H1 (cell line): ENCODE measurements at regions not wholly inside any gene's neighbourhood (a gene's known extent, or its start where the extent isn't known, plus 50 kb on each side); places are given as distances from the start of the nearest gene placed in this dataset.

Source experiments
- CTCF ChIA-PET: fragments of 300-600 bp; sonication (Branson Sonifier 250); formaldehyde crosslinking; loops from one replicate; lab custom pipeline; 2021; ENCODE audit not compliant: partially characterized antibody; lab: Charles Lee
- POLR2A ChIA-PET: fragments of 300-600 bp; sonication (Branson Sonifier 250); formaldehyde crosslinking; loops from one replicate; lab custom pipeline; 2021; ENCODE audit warnings: inconsistent platforms; ENCODE audit not compliant: partially characterized antibody; lab: Charles Lee
- DNase-seq, 2 experiments: peaks; one replicate each; pipeline versions ENCODE4 v3.0.0 to v3.0.0-alpha.2; 2010 to 2022; ENCODE audit warnings: low spot score in 2 of 2, low read depth in 1 of 2, mixed read lengths in 1 of 2
- FAIRE-seq: peaks from 2 replicates; lab custom pipeline; 2011; peaks lifted over from hg19 to GRCh38; lab: Jason Lieb, UNC
- H2AFZ ChIP-seq: 2 replicates; pipeline ENCODE4 v1.8.1; 2012; ENCODE audit warnings: low read length, inconsistent platforms
- H2AK5ac ChIP-seq: 2 replicates; pipeline ENCODE4 v1.6.1; 2013; ENCODE audit warnings: low read depth, low read length
- H2BK120ac ChIP-seq: replicated peaks from 2 replicates; pipeline ENCODE3; 2013; ENCODE audit warnings: low read depth, low read length, inconsistent platforms
- H2BK12ac ChIP-seq: 2 replicates; pipeline ENCODE4 v1.6.1; 2013; ENCODE audit warnings: low read depth, low read length
- H2BK15ac ChIP-seq: 2 replicates; pipeline ENCODE4 v1.6.1; 2013; ENCODE audit warnings: low read length
- H2BK20ac ChIP-seq: 2 replicates; pipeline ENCODE4 v1.6.1; 2013; ENCODE audit warnings: low read length
- H2BK5ac ChIP-seq: 2 replicates; pipeline ENCODE4 v1.6.1; 2013; ENCODE audit warnings: low read depth, low read length
- H3K14ac ChIP-seq: 2 replicates; pipeline ENCODE4 v1.6.1; 2013; ENCODE audit warnings: inconsistent platforms; ENCODE audit not compliant: insufficient read length
- H3K18ac ChIP-seq: 2 replicates; pipeline ENCODE4 v1.6.1; 2013; ENCODE audit warnings: low read length; ENCODE audit errors: extremely low read depth
- H3K23ac ChIP-seq: 2 replicates; pipeline ENCODE4 v1.6.1; 2013; ENCODE audit warnings: inconsistent platforms; ENCODE audit not compliant: insufficient read length
- H3K23me2 ChIP-seq: 2 replicates; pipeline ENCODE4 v1.6.1; 2013; ENCODE audit warnings: low read depth, low read length
- H3K27ac ChIP-seq: 2 replicates; pipeline ENCODE4 v1.6.1; 2011; ENCODE audit warnings: low read depth, low read length, inconsistent platforms
- H3K27me3 ChIP-seq, 4 experiments: replicated peaks in 1 of 4; 1 replicate in 1 of 4; 2 replicates in 3 of 4; pipeline versions ENCODE4 v1.6.1 to v1.8.1; 2011 to 2013; ENCODE audit warnings: low read length in 3 of 4, mild to moderate bottlenecking in 3 of 4, inconsistent platforms in 2 of 4, mixed read lengths in 2 of 4, moderate library complexity in 1 of 4; ENCODE audit not compliant: control insufficient read depth in 3 of 4, insufficient read depth in 3 of 4; ENCODE audit errors: extremely low read depth in 1 of 4
- H3K36me3 ChIP-seq, 4 experiments: 2 replicates each; pipeline versions ENCODE4 v1.6.1 to v1.8.1; 2011 to 2013; ENCODE audit warnings: mild to moderate bottlenecking in 4 of 4, low read length in 3 of 4, moderate library complexity in 2 of 4, control low read depth in 1 of 4, inconsistent platforms in 1 of 4; ENCODE audit not compliant: insufficient read depth in 4 of 4, control insufficient read depth in 2 of 4
- H3K4ac ChIP-seq: replicated peaks from 2 replicates; pipeline ENCODE3; 2013; ENCODE audit warnings: low read length, low read depth, mixed read lengths, inconsistent platforms; ENCODE audit not compliant: insufficient read length
- H3K4me1 ChIP-seq, 4 experiments: replicated peaks in 1 of 4; 1 replicate in 1 of 4; 2 replicates in 3 of 4; pipeline versions ENCODE4 v1.6.1 to v1.8.1; 2011 to 2013; ENCODE audit warnings: low read length in 3 of 4, inconsistent platforms in 2 of 4, mixed read lengths in 1 of 4; ENCODE audit not compliant: insufficient read depth in 4 of 4, control insufficient read depth in 3 of 4
- H3K4me2 ChIP-seq, 2 experiments: 2 replicates each; pipeline versions ENCODE4 v1.6.1 to v1.8.1; 2011 to 2013; ENCODE audit warnings: low read depth in 2 of 2, low read length in 2 of 2, control low read depth in 1 of 2, inconsistent platforms in 1 of 2, mild to moderate bottlenecking in 1 of 2; ENCODE audit not compliant: insufficient read depth in 1 of 2
- H3K4me3 ChIP-seq, 4 experiments: fragments of 200-600, 300-600 bp in 1 of 4; sonication (generic), shearing (Covaris generic), sonication (Bioruptor Twin) in 1 of 4; 2 replicates each; pipeline versions ENCODE4 v1.5.1 to v1.8.1; 2011 to 2016; ENCODE audit warnings: low read length in 4 of 4, low read depth in 3 of 4, control low read depth in 2 of 4, inconsistent platforms in 2 of 4, mild to moderate bottlenecking in 2 of 4, mixed read lengths in 1 of 4, moderate library complexity in 1 of 4; ENCODE audit not compliant: insufficient read depth in 2 of 4; ENCODE audit errors: extremely low read depth in 1 of 4
- H3K56ac ChIP-seq: replicated peaks from 2 replicates; pipeline ENCODE3; 2013; ENCODE audit warnings: low read depth, mild to moderate bottlenecking, mixed read lengths, low read length, inconsistent platforms; ENCODE audit not compliant: insufficient read length
- H3K79me1 ChIP-seq: 2 replicates; pipeline ENCODE4 v1.6.1; 2013; ENCODE audit warnings: low read depth, low read length, control low read depth
- H3K79me2 ChIP-seq, 2 experiments: 2 replicates each; pipeline versions ENCODE4 v1.6.1 to v1.8.1; 2012 to 2013; ENCODE audit warnings: low read length in 2 of 2, mild to moderate bottlenecking in 2 of 2, inconsistent platforms in 1 of 2; ENCODE audit not compliant: insufficient read depth in 2 of 2, control insufficient read depth in 1 of 2
- H3K9ac ChIP-seq, 4 experiments: replicated peaks in 1 of 4; 1 replicate in 1 of 4; 2 replicates in 3 of 4; pipeline versions ENCODE4 v1.6.1 to v1.8.1; 2011 to 2013; ENCODE audit warnings: low read depth in 3 of 4, low read length in 3 of 4, control low read depth in 2 of 4, mild to moderate bottlenecking in 2 of 4, moderate library complexity in 2 of 4, inconsistent platforms in 1 of 4; ENCODE audit errors: extremely low read depth in 1 of 4
- H3K9me3 ChIP-seq, 2 experiments: 2 replicates each; pipeline versions ENCODE4 v1.6.1 to v1.8.1; 2012 to 2013; ENCODE audit warnings: mild to moderate bottlenecking in 2 of 2, moderate library complexity in 2 of 2, control low read depth in 1 of 2, inconsistent platforms in 1 of 2, low read depth in 1 of 2, low read length in 1 of 2, mixed read lengths in 1 of 2; ENCODE audit not compliant: insufficient read depth in 2 of 2
- H4K20me1 ChIP-seq, 2 experiments: replicated peaks in 1 of 2; 2 replicates each; pipeline versions ENCODE3 to v1.8.1; 2011 to 2013; ENCODE audit warnings: inconsistent platforms in 2 of 2, low read length in 2 of 2, mild to moderate bottlenecking in 1 of 2; ENCODE audit not compliant: insufficient read depth in 2 of 2, control insufficient read depth in 1 of 2
- H4K5ac ChIP-seq: 2 replicates; pipeline ENCODE4 v1.6.1; 2013; ENCODE audit warnings: low read length, low read depth, mixed read lengths, inconsistent platforms; ENCODE audit not compliant: insufficient read length
- H4K8ac ChIP-seq: 2 replicates; pipeline ENCODE4 v1.8.0; 2013; ENCODE audit warnings: mild to moderate bottlenecking, moderate library complexity, low read length, inconsistent platforms; ENCODE audit not compliant: insufficient read depth; ENCODE audit errors: extremely low read depth
- H4K91ac ChIP-seq: replicated peaks from 2 replicates; pipeline ENCODE3; 2013; ENCODE audit warnings: low read length, mixed read lengths, inconsistent platforms; ENCODE audit not compliant: insufficient read length
- CBX8 ChIP-seq: fragments of 300-800, 300-1000 bp; sonication (generic); IDR thresholded peaks from 2 replicates; pipeline ENCODE4 v1.7.1; 2016; ENCODE audit warnings: low read depth, low read length, borderline replicate concordance
- CTBP2 ChIP-seq: IDR thresholded peaks from 2 replicates; pipeline ENCODE4 v1.7.0; 2011; ENCODE audit warnings: borderline replicate concordance, mild to moderate bottlenecking, moderate library complexity, mixed read lengths, low read length; ENCODE audit not compliant: insufficient read depth, insufficient read length
- EP300 ChIP-seq, 2 experiments: IDR thresholded peaks; 1 replicate in 1 of 2; 2 replicates in 1 of 2; pipeline ENCODE4 v1.6.1; 2011 to 2012; ENCODE audit warnings: low read depth in 2 of 2, low read length in 2 of 2, mild to moderate bottlenecking in 2 of 2, borderline replicate concordance in 1 of 2, inconsistent platforms in 1 of 2, moderate library complexity in 1 of 2
- EZH2 ChIP-seq: fragments of 200-600 bp; sonication (generic); IDR thresholded peaks from 2 replicates; pipeline ENCODE4 v1.7.1; 2012; ENCODE audit warnings: low read depth, mild to moderate bottlenecking, moderate library complexity, low read length, inconsistent platforms; ENCODE audit not compliant: severe bottlenecking
- KDM5A ChIP-seq: fragments of 200-600 bp; IDR thresholded peaks from 2 replicates; pipeline ENCODE4 v1.7.1; 2012; ENCODE audit warnings: mild to moderate bottlenecking, low read length, inconsistent platforms, mixed read lengths
- POU5F1 ChIP-seq: IDR thresholded peaks from 2 replicates; pipeline ENCODE4 v1.6.1; 2011; ENCODE audit warnings: low read depth, mild to moderate bottlenecking, low read length, moderate library complexity
- RBBP5 ChIP-seq: IDR thresholded peaks from 2 replicates; pipeline ENCODE4 v1.7.1; 2012; ENCODE audit warnings: low read depth, mild to moderate bottlenecking, inconsistent platforms, low read length, moderate library complexity, borderline replicate concordance
- RNF2 ChIP-seq: fragments of 200-900, 300-1000 bp; sonication (generic); IDR thresholded peaks from 2 replicates; pipeline ENCODE4 v1.7.1; 2016; ENCODE audit warnings: borderline replicate concordance, low read depth, mild to moderate bottlenecking, antibody characterized with exemption, low read length; ENCODE audit not compliant: poor library complexity, severe bottlenecking; ENCODE audit errors: missing control alignments
- SP4 ChIP-seq: IDR thresholded peaks from 2 replicates; pipeline ENCODE4 v1.6.1; 2012; ENCODE audit warnings: low read length, inconsistent platforms
- YY1 ChIP-seq: IDR thresholded peaks from 2 replicates; pipeline ENCODE4 v1.6.1; 2011; ENCODE audit warnings: low read depth, mild to moderate bottlenecking, low read length
- WGBS, 2 experiments: shearing (Covaris generic) in 1 of 2; methylation state at CpG; one replicate each; pipeline versions ENCODE4 v1.1.6 to v1.1.7; 2013 to 2015; ENCODE audit warnings: low lambda C conversion rate in 2 of 2, mixed read lengths in 2 of 2, inconsistent platforms in 1 of 2, low coverage in 1 of 2, missing lambda C conversion rate in 1 of 2; ENCODE audit not compliant: insufficient replicate concordance in 2 of 2, insufficient coverage in 1 of 2, insufficient read length in 1 of 2; ENCODE audit errors: extremely low coverage in 1 of 2, missing lambda C conversion rate in 1 of 2; 5-methylcytosine and 5-hydroxymethylcytosine counted together
- TF ChIP-seq, protein P1 (sequence below), 3 experiments: IDR thresholded peaks; 1 replicate in 2 of 3; 2 replicates in 1 of 3; pipeline versions ENCODE4 v1.5.1 to v1.6.1; 2011; ENCODE audit warnings: low read length in 3 of 3, mild to moderate bottlenecking in 3 of 3, inconsistent platforms in 2 of 3, low read depth in 1 of 3, moderate library complexity in 1 of 3; ENCODE audit not compliant: insufficient read depth in 1 of 3; ENCODE audit errors: control extremely low read depth in 1 of 3

DNA sequence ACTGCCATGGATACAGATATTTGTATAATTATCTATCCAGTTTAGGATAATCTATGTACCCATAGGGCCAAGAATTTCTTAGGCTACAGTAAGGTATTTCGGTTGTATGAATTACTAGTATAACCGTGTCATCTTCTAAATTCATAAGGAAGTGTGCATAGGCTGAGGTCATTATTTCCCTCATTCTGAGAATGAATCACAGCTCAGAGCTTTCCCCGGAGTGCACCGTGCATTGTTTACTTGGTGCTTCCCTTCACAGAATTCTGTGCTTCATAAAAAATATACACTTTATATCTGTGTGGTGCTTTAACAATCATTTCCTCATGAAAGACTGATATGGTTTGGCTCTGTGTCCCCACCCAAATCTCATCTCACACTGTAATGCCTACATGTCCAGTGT, 514.1 kb downstream of the ETNK1 start:
- Histone ChIP-seq H3K4me2 (no peak overlapping the region), H3K4me1 (no peaks in the 10 kb centered on the region), H2BK120ac (no peak overlapping the region), H3K36me3 (no peaks in the 10 kb centered on the region), H3K14ac (no peak overlapping the region), H3K9ac (no peak overlapping the region), H3K27me3 (no peaks in the 10 kb centered on the region), H3K4ac (no peak overlapping the region), H3K56ac (no peak overlapping the region), H3K79me2 (no peaks in the 10 kb centered on the region), H3K9me3 (peaks cover 0 to 6% of the 10 kb centered on the region in 2 experiments; a peak in 2 of 4 replicates), H3K4me3 (no peak overlapping the region), H2BK20ac (no peak overlapping the region), H3K27ac (no peak overlapping the region), H2BK15ac (no peak overlapping the region), H3K23me2 (no peaks in the 10 kb centered on the region), H3K79me1 (no peaks in the 10 kb centered on the region), H4K8ac (no peak overlapping the region), H2AFZ (no peak overlapping the region; the same call in 1 of the 2 replicates), H3K23ac (no peak overlapping the region), H2BK12ac (no peak overlapping the region), H4K20me1 (no peaks in the 10 kb centered on the region), H4K91ac (no peak overlapping the region), H4K5ac (no peak overlapping the region), H3K18ac (no peak overlapping the region), H2BK5ac (no peak overlapping the region), H2AK5ac (no peak overlapping the region)
- no peak for DNase-seq
- no peak for FAIRE-seq
- 95% methylated on average over 4 of the region's 4 CpGs; no CpG with 5 or more reads in 1 of the 2 experiments for WGBS, 2 experiments
- CTCF ChIA-PET = interaction anchor here (1.1 kb wide), 1 partner anchor 13 kb away, joined by 3 read pairs; no protein-coding TSS in a partner anchor
- POLR2A ChIA-PET = no interaction called here
- TF ChIP-seq YY1 (no peak), RNF2 (no peak), KDM5A (no peak), POU5F1 (no peak), SP4 (no peak), RBBP5 (no peak), CBX8 (no peak), EZH2 (no peak), CTBP2 (no peak), EP300 (IDR thresholded peaks at IDR 0.05; ENCODE audit: borderline replicate concordance in 1 of 2, low read depth in 2 of 2, low read length in 2 of 2) (no peak)
- TF ChIP-seq, protein P1, sequence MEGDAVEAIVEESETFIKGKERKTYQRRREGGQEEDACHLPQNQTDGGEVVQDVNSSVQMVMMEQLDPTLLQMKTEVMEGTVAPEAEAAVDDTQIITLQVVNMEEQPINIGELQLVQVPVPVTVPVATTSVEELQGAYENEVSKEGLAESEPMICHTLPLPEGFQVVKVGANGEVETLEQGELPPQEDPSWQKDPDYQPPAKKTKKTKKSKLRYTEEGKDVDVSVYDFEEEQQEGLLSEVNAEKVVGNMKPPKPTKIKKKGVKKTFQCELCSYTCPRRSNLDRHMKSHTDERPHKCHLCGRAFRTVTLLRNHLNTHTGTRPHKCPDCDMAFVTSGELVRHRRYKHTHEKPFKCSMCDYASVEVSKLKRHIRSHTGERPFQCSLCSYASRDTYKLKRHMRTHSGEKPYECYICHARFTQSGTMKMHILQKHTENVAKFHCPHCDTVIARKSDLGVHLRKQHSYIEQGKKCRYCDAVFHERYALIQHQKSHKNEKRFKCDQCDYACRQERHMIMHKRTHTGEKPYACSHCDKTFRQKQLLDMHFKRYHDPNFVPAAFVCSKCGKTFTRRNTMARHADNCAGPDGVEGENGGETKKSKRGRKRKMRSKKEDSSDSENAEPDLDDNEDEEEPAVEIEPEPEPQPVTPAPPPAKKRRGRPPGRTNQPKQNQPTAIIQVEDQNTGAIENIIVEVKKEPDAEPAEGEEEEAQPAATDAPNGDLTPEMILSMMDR (IDR thresholded peaks at IDR 0.05; ENCODE audit: control extremely low read depth in 1 of 3, insufficient read depth in 1 of 3, low read depth in 1 of 3, low read length in 3 of 3) = no peak
